Testis (tissue), 2 donors: ENCODE measurements at regions not wholly inside any gene's neighbourhood (a gene's known extent, or its start where the extent isn't known, plus 50 kb on each side); places are given as distances from the start of the nearest gene placed in this dataset.

Source experiments
- DNase-seq: peaks from one replicate; pipeline ENCODE4 v3.0.0-alpha.2; 2019
- H3K27ac ChIP-seq, 2 donors: fragments of 200-600 bp; sonication (generic); one replicate each; pipeline ENCODE4 v1.5.1; 2019
- H3K27me3 ChIP-seq: fragments of 200-600 bp; sonication (generic); one replicate; pipeline ENCODE4 v1.5.1; 2019
- H3K36me3 ChIP-seq: fragments of 200-600 bp; sonication (generic); one replicate; pipeline ENCODE4 v1.5.1; 2017; ENCODE audit warnings: low read depth; ENCODE audit errors: missing control alignments
- H3K4me1 ChIP-seq: fragments of 200-600 bp; sonication (generic); one replicate; pipeline ENCODE4 v1.5.1; 2019
- H3K4me3 ChIP-seq, 2 donors: fragments of 200-600 bp; sonication (generic); one replicate each; pipeline ENCODE4 v1.5.1; 2017 to 2019
- H3K9me3 ChIP-seq: fragments of 200-600 bp; sonication (generic); one replicate; pipeline ENCODE4 v1.5.1; 2017
- CTCF ChIP-seq, 3 experiments: fragments of 450-650 bp in 2 of 3; fragments of 200-600 bp in 1 of 3; sonication (generic) in 1 of 3; IDR thresholded peaks; one replicate each; pipeline ENCODE4 v1.5.1; 2016 to 2019; ENCODE audit warnings: antibody characterized with exemption in 3 of 3, mild to moderate bottlenecking in 2 of 3, moderate library complexity in 1 of 3
- POLR2A ChIP-seq: fragments of 450-650 bp; IDR thresholded peaks from one replicate; pipeline ENCODE4 v1.6.1; 2017; ENCODE audit warnings: antibody characterized with exemption, mild to moderate bottlenecking, moderate library complexity
- WGBS, 2 donors: methylation state at CpG; one replicate each; pipeline ENCODE4 v1.1.5; 2018; 5-methylcytosine and 5-hydroxymethylcytosine counted together
- intact Hi-C: fragments of 100-400 bp; cut with DNase I; formaldehyde crosslinking; loops from one replicate; pipeline ENCODE4 v1.15.1; 2023; ENCODE audit warnings: low total_unique reads

- TF ChIP-seq CTCF (IDR thresholded peaks at IDR 0.05): no peak
- TF ChIP-seq POLR2A: no peak
- no peaks in the 10 kb centered on the region for H3K36me3 ChIP-seq
- intact Hi-C loops: no loop called here
- no peak for DNase-seq
- peaks cover 4% of the 10 kb centered on the region for H3K4me1 ChIP-seq
- H3K27me3 ChIP-seq: no peaks in the 10 kb centered on the region
- H3K27ac ChIP-seq: no peak overlapping the region
- WGBS, 2 donors: 65 to 76% methylated on average over 4 of the region's 4 CpGs
- H3K9me3 ChIP-seq: no peaks in the 10 kb centered on the region
- H3K4me3 ChIP-seq: no peak overlapping the region
Observed at GRCh38 chr20:24116611-24117010, 128.0 kb upstream of the GGTLC1 start.

- Histone ChIP-seq H3K4me3 (no peak overlapping the region), H3K9me3 (no peaks in the 10 kb centered on the region), H3K4me1 (no peaks in the 10 kb centered on the region), H3K27me3 (no peaks in the 10 kb centered on the region), H3K36me3 (no peaks in the 10 kb centered on the region), H3K27ac (no peak overlapping the region)
- intact Hi-C loops: no loop called here
- 93 to 96% methylated on average over 4 to 7 of the region's 7 CpGs for WGBS, 2 donors
- TF ChIP-seq CTCF (IDR thresholded peaks at IDR 0.05) (no peak), POLR2A (no peak)
- no peak for DNase-seq
Observed at GRCh38 chr20:24112360-24112759, 123.8 kb upstream of the GGTLC1 start.

DNA sequence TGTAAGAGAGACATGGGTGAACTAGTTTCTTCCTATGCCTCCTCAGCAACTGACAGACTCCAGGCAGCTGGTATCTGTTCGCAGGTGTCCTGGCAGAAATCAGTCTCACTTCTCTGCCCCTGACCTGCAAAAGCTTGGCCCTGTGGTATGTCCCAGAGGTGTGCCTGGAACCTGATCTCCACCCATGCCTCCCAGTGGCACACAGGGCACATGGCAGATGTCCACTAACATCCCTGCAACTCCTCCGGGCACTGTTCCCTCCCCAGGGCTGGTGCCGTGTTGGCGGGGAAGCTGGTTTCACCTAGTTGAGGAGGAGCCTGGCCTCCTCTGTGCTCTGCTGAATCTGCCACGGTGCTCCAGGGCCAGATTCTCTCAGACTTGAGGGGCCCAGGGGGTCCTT lies 123.3 kb upstream of the GGTLC1 start:
- DNase-seq: no peak
- intact Hi-C loops: no loop called here
- 77 to 100% methylated on average over 2 to 5 of the region's 5 CpGs for WGBS, 2 donors
- Histone ChIP-seq H3K27me3 (no peaks in the 10 kb centered on the region), H3K4me3 (no peak overlapping the region), H3K36me3 (no peaks in the 10 kb centered on the region), H3K9me3 (no peaks in the 10 kb centered on the region), H3K27ac (no peak overlapping the region), H3K4me1 (no peaks in the 10 kb centered on the region)
- TF ChIP-seq CTCF (IDR thresholded peaks at IDR 0.05) (no peak), POLR2A (no peak)

- WGBS, 2 donors: 53 to 84% methylated on average over 10 of the region's 10 CpGs
- no peaks in the 10 kb centered on the region for H3K36me3 ChIP-seq
- TF ChIP-seq CTCF (IDR thresholded peaks at IDR 0.05) (no peak), POLR2A (no peak)
- DNase-seq: no peak
- intact Hi-C loops: no loop called here
- H3K27ac ChIP-seq: no peak overlapping the region
- H3K4me3 ChIP-seq: peak overlapping the region; percentile 15 to 36
- no peaks in the 10 kb centered on the region for H3K4me1 ChIP-seq
- no peaks in the 10 kb centered on the region for H3K27me3 ChIP-seq
- H3K9me3 ChIP-seq: no peaks in the 10 kb centered on the region
Observed at GRCh38 chr20:24109537-24109936, 121.0 kb upstream of the GGTLC1 start.

DNA sequence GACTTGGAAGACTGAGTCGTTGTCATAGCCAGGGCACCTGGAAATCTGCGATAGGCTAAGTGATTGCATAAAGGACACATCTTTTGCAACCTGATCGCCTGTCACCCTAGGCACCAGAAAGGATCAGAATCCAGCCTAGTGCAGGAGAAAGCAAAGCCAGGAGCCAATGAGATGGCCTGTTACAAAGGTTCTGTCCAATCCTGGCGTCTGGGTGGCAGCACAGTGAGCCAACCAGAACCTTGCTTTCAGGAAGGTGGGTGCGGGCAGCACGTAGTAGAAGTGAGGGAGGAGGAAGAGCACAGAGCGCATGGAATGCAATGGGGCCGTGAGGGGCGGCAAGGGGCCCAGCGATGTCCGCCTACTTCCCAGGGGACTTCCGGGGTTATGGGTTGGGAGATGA lies 120.4 kb upstream of the GGTLC1 start:
- no peaks in the 10 kb centered on the region for H3K9me3 ChIP-seq
- 60 to 68% methylated on average over 12 of the region's 12 CpGs for WGBS, 2 donors
- TF ChIP-seq POLR2A: no peak
- no peak for TF ChIP-seq CTCF (IDR thresholded peaks at IDR 0.05)
- no peaks in the 10 kb centered on the region for H3K27me3 ChIP-seq
- H3K27ac ChIP-seq: no peak overlapping the region
- peak; percentile 78 for DNase-seq
- no peaks in the 10 kb centered on the region for H3K36me3 ChIP-seq
- H3K4me1 ChIP-seq: no peaks in the 10 kb centered on the region
- H3K4me3 ChIP-seq: peak overlapping the region; percentile 15 to 36
- intact Hi-C loops: no loop called here
